Loucy (cell line): ENCODE measurements at regions not wholly inside any gene's neighbourhood (a gene's known extent, or its start where the extent isn't known, plus 50 kb on each side); places are given as distances from the start of the nearest gene placed in this dataset.

Source experiments
- H2AFZ ChIP-seq: fragments of 200-600 bp; sonication (generic); 2 replicates; pipeline ENCODE4 v1.6.0; 2016; ENCODE audit warnings: antibody characterized with exemption, mild to moderate bottlenecking, low read length, moderate library complexity
- H3F3A ChIP-seq: fragments of 200-600 bp; 2 replicates; pipeline ENCODE4 v1.6.0; 2016; ENCODE audit warnings: antibody characterized with exemption, low read depth, mild to moderate bottlenecking
- H3K27me3 ChIP-seq: fragments of 200-600 bp; sonication (generic); 2 replicates; pipeline ENCODE4 v1.6.1; 2014; ENCODE audit warnings: low read length, mild to moderate bottlenecking; ENCODE audit not compliant: insufficient read depth, poor library complexity, severe bottlenecking
- H3K36me3 ChIP-seq: fragments of 200-600 bp; sonication (generic); 2 replicates; pipeline ENCODE4 v1.6.1; 2016; ENCODE audit warnings: low read length; ENCODE audit not compliant: insufficient read depth
- H3K4me1 ChIP-seq: fragments of 200-600 bp; sonication (generic); 2 replicates; pipeline ENCODE4 v1.5.1; 2014; ENCODE audit warnings: low read length, mild to moderate bottlenecking; ENCODE audit not compliant: insufficient read depth, poor library complexity, severe bottlenecking
- H3K4me2 ChIP-seq: fragments of 200-600 bp; sonication (generic); 2 replicates; pipeline ENCODE4 v1.6.0; 2014; ENCODE audit warnings: antibody characterized with exemption, low read length, low read depth, mild to moderate bottlenecking; ENCODE audit not compliant: poor library complexity, severe bottlenecking
- H3K4me3 ChIP-seq: fragments of 200-600 bp; sonication (generic); 2 replicates; pipeline ENCODE4 v1.5.1; 2014; ENCODE audit warnings: low read length, mild to moderate bottlenecking, mixed read lengths; ENCODE audit not compliant: poor library complexity, severe bottlenecking
- H3K79me2 ChIP-seq: fragments of 200-600 bp; sonication (generic); 2 replicates; pipeline ENCODE4 v1.6.1; 2014; ENCODE audit warnings: low read length; ENCODE audit not compliant: insufficient read depth
- H3K9ac ChIP-seq: fragments of 200-600 bp; sonication (generic); 2 replicates; pipeline ENCODE4 v1.6.0; 2014; ENCODE audit warnings: mild to moderate bottlenecking, low read depth, low read length, moderate library complexity; ENCODE audit not compliant: poor library complexity, severe bottlenecking
- H3K9me2 ChIP-seq: fragments of 200-600 bp; sonication (generic); replicated peaks from 2 replicates; pipeline ENCODE4 v1.6.1; 2016; ENCODE audit warnings: low read depth, low read length, mixed read lengths
- H3K9me3 ChIP-seq: fragments of 200-600 bp; sonication (generic); 2 replicates; pipeline ENCODE4 v1.6.1; 2014; ENCODE audit warnings: mild to moderate bottlenecking, antibody characterized with exemption, low read length, low read depth; ENCODE audit not compliant: insufficient read depth
- H4K20me1 ChIP-seq: fragments of 200-600 bp; sonication (generic); 2 replicates; pipeline ENCODE4 v1.6.0; 2014; ENCODE audit warnings: antibody characterized with exemption, low read length, mild to moderate bottlenecking; ENCODE audit not compliant: insufficient read depth, poor library complexity, severe bottlenecking
- EZH2phosphoT487 ChIP-seq: fragments of 200-600 bp; IDR thresholded peaks from 2 replicates; pipeline ENCODE4 v1.6.1; 2018; ENCODE audit warnings: antibody characterized with exemption, mild to moderate bottlenecking, moderate library complexity, borderline replicate concordance
- TF ChIP-seq, protein P1 (sequence below): fragments of 200-600 bp; sonication (generic); conservative IDR thresholded peaks from 2 replicates; pipeline ENCODE4 v1.5.1; 2014; ENCODE audit warnings: mild to moderate bottlenecking, antibody characterized with exemption, low read length

DNA sequence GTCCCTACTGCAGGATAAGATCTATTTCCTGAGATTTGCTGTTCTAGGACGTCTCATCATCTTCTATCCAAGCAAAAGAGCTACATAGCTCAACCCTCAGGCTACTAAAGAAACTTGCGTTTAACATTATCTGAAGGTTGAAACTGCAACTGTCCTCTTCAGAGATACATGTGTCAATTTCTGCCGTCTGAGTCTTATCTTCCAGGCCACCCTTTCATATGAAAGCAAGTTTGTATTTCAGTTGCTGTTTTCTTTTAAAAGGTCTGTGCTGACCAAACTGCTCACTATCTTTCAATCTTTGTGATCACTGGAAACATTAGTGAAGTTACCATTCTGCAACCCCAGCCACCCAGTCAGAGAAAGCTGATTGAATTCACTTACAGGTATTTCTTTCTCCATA is 108.6 kb upstream of the RAB3GAP2 start:
- Histone ChIP-seq H3K4me3 (no peak overlapping the region), H3K9me3 (no peaks in the 10 kb centered on the region), H3K9me2 (no peaks in the 10 kb centered on the region; the same call in 1 of the 2 replicates), H3K4me2 (no peak overlapping the region), H2AFZ (no peak overlapping the region), H3F3A (no peaks in the 10 kb centered on the region), H3K36me3 (no peaks in the 10 kb centered on the region), H3K9ac (no peak overlapping the region), H3K79me2 (no peaks in the 10 kb centered on the region), H3K27me3 (no peaks in the 10 kb centered on the region), H3K4me1 (no peaks in the 10 kb centered on the region), H4K20me1 (no peaks in the 10 kb centered on the region)
- no peak for TF ChIP-seq EZH2phosphoT487
- TF ChIP-seq, protein P1, sequence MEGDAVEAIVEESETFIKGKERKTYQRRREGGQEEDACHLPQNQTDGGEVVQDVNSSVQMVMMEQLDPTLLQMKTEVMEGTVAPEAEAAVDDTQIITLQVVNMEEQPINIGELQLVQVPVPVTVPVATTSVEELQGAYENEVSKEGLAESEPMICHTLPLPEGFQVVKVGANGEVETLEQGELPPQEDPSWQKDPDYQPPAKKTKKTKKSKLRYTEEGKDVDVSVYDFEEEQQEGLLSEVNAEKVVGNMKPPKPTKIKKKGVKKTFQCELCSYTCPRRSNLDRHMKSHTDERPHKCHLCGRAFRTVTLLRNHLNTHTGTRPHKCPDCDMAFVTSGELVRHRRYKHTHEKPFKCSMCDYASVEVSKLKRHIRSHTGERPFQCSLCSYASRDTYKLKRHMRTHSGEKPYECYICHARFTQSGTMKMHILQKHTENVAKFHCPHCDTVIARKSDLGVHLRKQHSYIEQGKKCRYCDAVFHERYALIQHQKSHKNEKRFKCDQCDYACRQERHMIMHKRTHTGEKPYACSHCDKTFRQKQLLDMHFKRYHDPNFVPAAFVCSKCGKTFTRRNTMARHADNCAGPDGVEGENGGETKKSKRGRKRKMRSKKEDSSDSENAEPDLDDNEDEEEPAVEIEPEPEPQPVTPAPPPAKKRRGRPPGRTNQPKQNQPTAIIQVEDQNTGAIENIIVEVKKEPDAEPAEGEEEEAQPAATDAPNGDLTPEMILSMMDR, result no peak

DNA sequence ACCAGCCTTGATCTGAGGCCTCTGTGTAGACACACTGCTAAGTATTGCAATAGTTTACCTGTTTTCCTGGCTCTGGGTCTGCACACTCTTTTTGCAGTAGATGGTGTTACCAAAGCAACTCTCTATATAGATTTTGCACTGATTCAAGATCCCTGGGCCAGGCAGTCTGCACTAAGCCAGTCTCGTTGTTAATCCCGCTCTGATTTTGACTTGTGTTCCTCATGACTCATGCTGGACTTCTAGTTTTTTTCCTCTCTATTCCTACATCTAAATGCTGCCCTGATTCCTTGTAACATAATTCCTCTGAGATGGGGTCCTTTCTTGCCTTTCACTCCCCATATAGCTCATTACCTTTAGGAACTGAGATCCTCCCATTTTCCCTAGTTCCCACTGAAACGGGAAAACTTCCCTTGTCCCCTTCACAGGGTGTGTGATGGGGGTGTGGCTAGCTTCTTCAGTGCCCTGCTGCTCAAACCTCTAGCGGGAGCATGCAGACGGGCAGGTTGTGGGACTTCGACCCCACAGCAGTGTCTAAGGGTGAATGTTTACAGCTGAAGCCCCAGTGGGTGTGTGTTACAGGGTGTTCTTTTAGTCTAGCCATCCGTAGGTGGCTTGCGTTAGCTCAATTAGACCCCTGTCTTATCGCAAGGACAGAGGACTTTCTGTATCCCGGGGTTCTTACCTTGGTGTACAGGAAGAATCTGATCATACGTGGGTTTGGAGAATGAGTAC is 106.5 kb upstream of the RAB3GAP2 start:
- H3K79me2 ChIP-seq, result no peaks in the 10 kb centered on the region
- no peak overlapping the region for H2AFZ ChIP-seq
- no peaks in the 10 kb centered on the region for H3K9me2 ChIP-seq
- TF ChIP-seq EZH2phosphoT487, result no peak
- TF ChIP-seq, protein P1, result no peak
- no peak overlapping the region for H3K9ac ChIP-seq
- no peak overlapping the region for H3K4me3 ChIP-seq
- H3F3A ChIP-seq, result no peaks in the 10 kb centered on the region
- no peak overlapping the region for H3K4me2 ChIP-seq
- H3K9me3 ChIP-seq, result no peaks in the 10 kb centered on the region
- H3K27me3 ChIP-seq, result no peaks in the 10 kb centered on the region
- H4K20me1 ChIP-seq, result no peaks in the 10 kb centered on the region
- no peaks in the 10 kb centered on the region for H3K36me3 ChIP-seq
- no peaks in the 10 kb centered on the region for H3K4me1 ChIP-seq

DNA sequence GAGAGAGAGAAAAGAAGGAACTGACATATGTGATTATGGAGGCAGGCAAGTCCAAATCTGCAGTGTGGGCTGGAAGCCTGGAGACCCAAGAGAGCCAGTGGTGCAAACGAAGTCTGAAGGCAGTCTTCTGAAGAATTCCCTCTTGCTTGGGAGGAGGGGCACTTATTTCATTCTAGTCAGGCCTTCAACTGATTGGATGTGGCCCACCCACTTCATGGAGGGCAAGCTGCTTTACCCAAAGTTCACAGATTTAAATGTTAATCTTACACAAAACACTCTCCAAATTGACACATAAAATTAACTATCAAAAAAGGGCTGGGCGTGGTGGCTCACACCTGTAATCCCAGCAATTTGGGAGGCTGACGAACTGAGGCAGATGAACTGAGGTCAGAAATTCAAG is 103.5 kb upstream of the RAB3GAP2 start:
- Histone ChIP-seq H3K4me3 (no peak overlapping the region), H3K79me2 (no peaks in the 10 kb centered on the region), H3K36me3 (no peaks in the 10 kb centered on the region), H3K9me3 (no peaks in the 10 kb centered on the region), H3K9ac (no peak overlapping the region), H4K20me1 (no peaks in the 10 kb centered on the region), H3K27me3 (no peaks in the 10 kb centered on the region), H3K4me2 (no peak overlapping the region), H3K9me2 (no peaks in the 10 kb centered on the region), H2AFZ (no peak overlapping the region), H3F3A (no peaks in the 10 kb centered on the region), H3K4me1 (no peaks in the 10 kb centered on the region)
- TF ChIP-seq, protein P1, result no peak
- no peak for TF ChIP-seq EZH2phosphoT487
